Activated CD4-positive, alpha-beta memory T cell treated with anti-CD3 and anti-CD28 coated beads, Interleukin-2, amount 10 ng/mL, durations not matched to agents 7 days and 5 days (primary cell): ENCODE measurements at regions not wholly inside any gene's neighbourhood (a gene's known extent, or its start where the extent isn't known, plus 50 kb on each side); places are given as distances from the start of the nearest gene placed in this dataset.

Experiments used
- CTCF ChIA-PET: fragments of 350-600 bp; sonication (Branson Sonifier 250); formaldehyde crosslinking; loops from one replicate; lab custom pipeline; 2021; ENCODE audit warnings: antibody characterized with exemption, inconsistent platforms; lab: Charles Lee
- POLR2A ChIA-PET: fragments of 350-600 bp; sonication (Branson Sonifier 250); formaldehyde crosslinking; loops from one replicate; lab custom pipeline; 2021; ENCODE audit warnings: antibody characterized with exemption; lab: Charles Lee
- DNase-seq: peaks from one replicate; pipeline ENCODE4 v3.0.0-alpha.2; 2020
- H3K27ac Mint-ChIP-seq: one replicate; pipeline ENCODE4 v1.8.0; 2021; ENCODE audit warnings: mild to moderate bottlenecking, mixed read lengths
- H3K27me3 Mint-ChIP-seq: one replicate; pipeline ENCODE4 v1.8.0; 2021; ENCODE audit warnings: mixed read lengths
- H3K36me3 Mint-ChIP-seq: one replicate; pipeline ENCODE4 v1.8.0; 2021; ENCODE audit warnings: low read depth, mixed read lengths
- H3K4me1 Mint-ChIP-seq: one replicate; pipeline ENCODE4 v1.8.0; 2021; ENCODE audit warnings: mixed read lengths
- H3K4me3 Mint-ChIP-seq: one replicate; pipeline ENCODE4 v1.8.0; 2021; ENCODE audit warnings: mild to moderate bottlenecking, mixed read lengths
- H3K9me3 Mint-ChIP-seq: one replicate; pipeline ENCODE4 v1.8.0; 2021; ENCODE audit warnings: mixed read lengths

DNA sequence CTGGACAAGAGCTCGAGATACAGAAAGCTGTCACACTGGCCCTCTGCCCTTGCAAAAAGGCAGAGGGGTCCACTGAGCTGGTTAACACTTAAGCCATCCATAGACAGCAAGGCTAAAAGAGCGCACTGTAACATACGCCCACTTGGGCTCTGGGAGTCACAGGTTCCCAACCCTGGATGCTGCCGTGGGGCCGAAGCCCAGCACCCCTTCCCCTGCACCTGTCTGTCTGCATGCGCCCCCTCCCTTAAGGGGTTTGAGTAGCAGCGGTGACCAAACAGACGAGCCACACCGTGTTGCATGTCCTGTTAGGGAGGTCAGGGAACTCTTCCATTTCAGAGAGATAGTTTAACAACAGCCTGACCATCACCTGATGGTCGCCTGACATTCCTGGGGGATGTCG, 138.4 kb upstream of the GALNTL6 start:
- POLR2A ChIA-PET = no interaction called here
- Mint-ChIP-seq H3K27ac (no peak overlapping the region), H3K27me3 (no peaks in the 10 kb centered on the region), H3K4me3 (no peak overlapping the region), H3K4me1 (no peaks in the 10 kb centered on the region), H3K9me3 (no peaks in the 10 kb centered on the region), H3K36me3 (no peaks in the 10 kb centered on the region)
- CTCF ChIA-PET = no interaction called here
- no peak for DNase-seq

DNA sequence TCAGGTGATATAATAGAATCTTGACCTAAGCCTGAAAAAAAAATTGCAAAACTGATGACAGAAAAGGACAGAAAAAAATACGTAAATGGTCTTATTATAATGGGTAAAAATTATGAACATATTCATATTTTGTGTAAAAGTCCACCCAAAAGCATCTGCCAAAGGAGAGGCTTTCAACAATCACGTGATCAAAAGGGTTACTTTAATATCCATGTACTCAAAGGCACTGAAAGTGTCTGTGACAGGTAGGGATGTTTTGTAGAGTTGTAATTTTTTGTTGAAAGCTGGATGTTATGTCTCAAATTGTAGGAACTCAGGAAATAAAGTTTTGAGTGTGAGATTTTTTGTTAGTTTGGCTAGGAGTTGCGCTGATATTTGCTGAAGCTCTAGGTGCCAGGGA, 144.8 kb upstream of the GALNTL6 start:
- no peaks in the 10 kb centered on the region for H3K36me3 Mint-ChIP-seq
- ChIA-PET POLR2A (no interaction called here), CTCF (no interaction called here)
- no peaks in the 10 kb centered on the region for H3K9me3 Mint-ChIP-seq
- DNase-seq = no peak
- H3K27ac Mint-ChIP-seq = no peak overlapping the region
- no peaks in the 10 kb centered on the region for H3K27me3 Mint-ChIP-seq
- no peak overlapping the region for H3K4me3 Mint-ChIP-seq
- H3K4me1 Mint-ChIP-seq = no peaks in the 10 kb centered on the region

DNA sequence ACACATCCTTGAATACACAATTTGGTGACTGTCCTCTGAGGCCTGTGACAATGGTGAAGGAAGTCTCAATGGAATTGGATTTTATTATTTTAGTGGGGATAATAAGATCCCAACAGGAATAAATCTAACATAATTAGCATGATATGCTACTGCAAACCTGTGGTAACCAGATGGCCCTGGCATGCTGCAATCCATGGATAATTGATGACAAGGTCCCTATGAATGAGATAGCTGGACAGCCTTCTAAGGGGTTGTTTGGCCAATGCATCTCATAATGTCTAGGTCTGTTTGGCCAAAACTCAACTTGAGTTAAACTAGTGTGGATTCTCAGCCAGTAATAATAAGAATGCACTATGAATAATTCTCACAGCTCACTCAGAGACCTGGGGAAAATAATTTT, 145.3 kb upstream of the GALNTL6 start:
- Mint-ChIP-seq H3K36me3 (no peaks in the 10 kb centered on the region), H3K27ac (no peak overlapping the region), H3K9me3 (no peaks in the 10 kb centered on the region), H3K4me1 (no peaks in the 10 kb centered on the region), H3K27me3 (no peaks in the 10 kb centered on the region), H3K4me3 (no peak overlapping the region)
- DNase-seq = no peak
- ChIA-PET CTCF (no interaction called here), POLR2A (no interaction called here)

DNA sequence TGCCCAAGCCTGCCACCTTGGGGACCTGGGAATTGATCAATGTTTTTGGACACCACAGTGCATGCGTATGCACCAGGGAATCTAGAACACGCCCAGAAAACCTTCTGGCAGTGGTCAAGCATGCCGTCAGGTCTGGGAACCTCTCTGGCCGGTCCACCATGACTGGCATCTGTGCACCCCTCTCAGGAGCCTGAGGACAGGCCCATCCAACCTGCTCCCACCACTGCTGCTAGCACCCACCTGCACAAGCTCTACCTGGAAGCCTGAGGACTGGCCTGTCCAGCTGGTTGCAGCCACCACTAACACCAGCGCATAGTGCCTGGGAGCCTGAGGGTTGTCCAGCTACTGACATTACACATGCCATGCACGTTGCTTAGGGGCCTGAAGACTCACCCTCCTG, 162.1 kb upstream of the GALNTL6 start:
- ChIA-PET CTCF (no interaction called here), POLR2A (no interaction called here)
- H3K4me1 Mint-ChIP-seq = no peaks in the 10 kb centered on the region
- peaks cover 2% of the 10 kb centered on the region for H3K9me3 Mint-ChIP-seq
- H3K27me3 Mint-ChIP-seq = no peaks in the 10 kb centered on the region
- H3K27ac Mint-ChIP-seq = no peak overlapping the region
- no peak overlapping the region for H3K4me3 Mint-ChIP-seq
- DNase-seq = no peak
- no peaks in the 10 kb centered on the region for H3K36me3 Mint-ChIP-seq

DNA sequence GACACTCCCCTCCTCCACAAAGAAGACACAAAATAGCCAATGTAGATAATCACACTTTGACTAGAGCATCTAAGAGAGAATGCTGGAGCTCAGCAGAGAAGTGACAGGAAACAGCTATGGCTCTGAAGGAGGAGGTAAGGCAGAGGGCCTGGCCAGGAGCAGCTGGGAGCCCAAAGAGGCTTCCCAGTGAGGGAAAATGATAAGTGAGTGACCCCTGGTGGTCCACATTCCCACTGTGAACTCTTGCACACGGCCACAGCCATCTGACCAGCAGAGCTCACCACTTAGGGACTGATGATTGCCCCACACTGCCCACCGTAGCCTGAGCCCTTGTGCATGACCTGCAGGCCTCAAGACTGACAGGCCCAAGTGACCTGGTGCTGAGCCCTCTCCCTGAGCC, 162.7 kb upstream of the GALNTL6 start:
- ChIA-PET POLR2A (no interaction called here), CTCF (no interaction called here)
- no peaks in the 10 kb centered on the region for H3K36me3 Mint-ChIP-seq
- H3K4me1 Mint-ChIP-seq = no peaks in the 10 kb centered on the region
- no peak overlapping the region for H3K4me3 Mint-ChIP-seq
- H3K9me3 Mint-ChIP-seq = peaks cover 2% of the 10 kb centered on the region
- no peak for DNase-seq
- H3K27me3 Mint-ChIP-seq = no peaks in the 10 kb centered on the region
- H3K27ac Mint-ChIP-seq = no peak overlapping the region

DNA sequence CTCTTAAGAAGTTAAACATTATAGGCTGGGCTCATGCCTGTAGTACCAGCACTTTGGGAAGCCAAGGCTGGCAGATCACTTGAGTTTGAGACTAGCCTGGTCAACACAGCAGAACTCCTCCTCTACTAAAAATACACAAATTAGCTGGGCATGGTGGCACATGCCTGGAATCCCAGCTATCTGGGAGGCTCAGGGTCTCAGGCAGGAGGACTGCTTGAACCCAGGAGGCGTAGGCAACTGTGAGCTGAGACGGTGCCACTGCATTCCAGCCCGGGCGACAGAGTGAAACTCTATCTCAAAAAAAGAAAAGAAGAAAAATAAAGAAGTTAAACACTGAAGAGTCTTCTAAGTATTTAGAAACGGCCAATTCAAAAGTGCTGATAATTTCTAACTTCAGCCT, 164.3 kb upstream of the GALNTL6 start:
- ChIA-PET CTCF (no interaction called here), POLR2A (no interaction called here)
- Mint-ChIP-seq H3K27ac (no peak overlapping the region), H3K9me3 (peaks cover 2% of the 10 kb centered on the region), H3K36me3 (no peaks in the 10 kb centered on the region), H3K4me3 (no peak overlapping the region), H3K27me3 (no peaks in the 10 kb centered on the region), H3K4me1 (no peaks in the 10 kb centered on the region)
- no peak for DNase-seq

DNA sequence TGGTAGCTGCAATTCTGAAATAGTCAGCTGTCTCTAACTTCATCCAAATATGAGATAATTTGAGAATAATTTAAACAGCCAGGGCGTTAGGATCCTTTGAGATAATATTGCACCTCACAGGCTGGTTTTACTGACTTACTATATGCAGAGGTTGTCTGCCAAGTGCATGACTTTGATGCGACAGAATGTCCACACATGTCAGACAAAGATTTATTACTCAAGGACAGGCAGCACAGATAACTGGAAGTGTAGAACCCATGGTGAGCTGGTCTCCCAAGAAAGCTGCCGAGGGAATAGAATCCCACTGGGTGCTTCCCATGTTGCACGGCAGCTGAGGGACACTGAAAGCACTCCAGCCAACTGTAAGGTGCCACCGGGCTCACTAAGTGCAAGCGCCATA, 166.2 kb upstream of the GALNTL6 start:
- no peaks in the 10 kb centered on the region for H3K36me3 Mint-ChIP-seq
- POLR2A ChIA-PET = no interaction called here

DNA sequence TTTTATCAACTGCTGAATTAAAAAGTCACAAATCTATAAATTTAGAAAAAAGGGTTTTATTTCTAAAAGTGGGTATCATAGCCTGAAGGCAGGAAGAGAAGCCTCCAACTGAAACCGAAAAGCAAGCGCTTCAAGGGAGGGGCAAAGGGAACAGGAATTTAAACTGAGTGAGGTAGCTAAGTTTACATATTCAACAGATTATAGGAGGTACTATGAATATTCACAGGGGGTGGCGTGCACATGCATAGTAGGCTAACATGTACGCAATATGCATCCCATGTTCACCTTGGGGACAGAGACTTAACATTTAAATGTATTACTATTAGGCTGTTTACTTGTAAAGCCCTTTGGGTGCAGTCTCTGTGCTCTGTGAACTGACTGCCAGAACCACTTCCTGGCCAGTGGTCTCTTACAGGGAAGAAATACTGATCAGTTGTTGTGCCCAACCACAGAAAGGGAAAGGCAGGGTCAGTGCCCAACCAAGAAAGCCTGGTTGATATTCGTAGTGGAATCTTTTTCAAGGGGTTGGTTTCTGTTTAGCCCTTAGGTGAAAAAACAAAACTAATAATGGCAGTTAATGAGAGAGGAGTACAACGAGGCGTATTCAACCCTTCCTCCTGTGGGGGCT, 168.7 kb upstream of the GALNTL6 start:
- ChIA-PET CTCF (no interaction called here), POLR2A (no interaction called here)
- no peaks in the 10 kb centered on the region for H3K36me3 Mint-ChIP-seq
- H3K9me3 Mint-ChIP-seq = no peaks in the 10 kb centered on the region
- H3K27ac Mint-ChIP-seq = no peak overlapping the region
- peaks cover 2% of the 10 kb centered on the region for H3K4me1 Mint-ChIP-seq
- H3K27me3 Mint-ChIP-seq = no peaks in the 10 kb centered on the region
- no peak overlapping the region for H3K4me3 Mint-ChIP-seq
- DNase-seq = no peak

More for the DNA sequence above, 166.2 kb upstream of the GALNTL6 start:
- Mint-ChIP-seq H3K4me3 (no peak overlapping the region), H3K9me3 (peaks cover 2% of the 10 kb centered on the region), H3K27me3 (no peaks in the 10 kb centered on the region), H3K27ac (no peak overlapping the region), H3K4me1 (no peaks in the 10 kb centered on the region)
- DNase-seq = no peak
- CTCF ChIA-PET = no interaction called here

DNA sequence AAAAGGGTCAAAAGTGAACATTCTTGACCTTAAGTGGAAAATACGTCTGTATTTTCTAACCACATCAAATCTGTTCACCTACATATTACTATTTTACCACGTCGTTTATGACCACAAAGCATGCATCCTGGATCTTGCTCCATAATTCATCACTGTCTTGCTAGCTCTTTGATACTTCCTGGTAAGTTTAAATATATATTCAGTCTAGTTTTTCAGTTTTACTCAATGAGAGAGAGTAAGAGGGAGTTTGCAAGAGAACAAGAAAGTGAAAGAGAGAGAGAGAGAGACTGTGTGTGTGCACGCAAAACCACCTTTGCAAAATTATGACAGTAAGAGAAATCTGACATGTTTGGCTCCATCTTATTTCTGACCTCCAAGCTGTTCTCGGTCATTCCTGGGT, 173.7 kb upstream of the GALNTL6 start:
- Mint-ChIP-seq H3K27ac (no peak overlapping the region), H3K4me1 (peaks cover 2% of the 10 kb centered on the region), H3K36me3 (no peaks in the 10 kb centered on the region), H3K27me3 (no peaks in the 10 kb centered on the region), H3K4me3 (no peak overlapping the region), H3K9me3 (peaks cover under 1% of the 10 kb centered on the region)
- CTCF ChIA-PET = no interaction called here
- DNase-seq = no peak
- POLR2A ChIA-PET = no interaction called here

DNA sequence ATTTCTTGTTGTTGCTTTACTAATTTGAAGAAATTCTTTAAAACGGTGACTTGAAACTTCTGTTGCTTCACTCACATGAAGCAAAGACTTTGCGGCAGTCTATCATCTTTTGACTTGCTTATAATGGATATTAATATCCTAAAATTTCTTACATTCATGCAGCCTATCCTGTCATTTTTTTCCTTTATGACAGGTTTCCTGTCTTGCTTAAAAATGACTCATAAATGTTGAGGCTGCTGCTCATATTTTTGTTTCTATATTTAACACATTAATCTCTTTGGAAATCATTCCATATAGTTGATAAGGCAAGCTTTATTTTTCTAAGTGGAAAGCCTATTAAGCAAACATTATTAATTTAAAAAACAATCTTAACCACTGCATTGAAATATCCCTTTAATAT, 176.6 kb upstream of the GALNTL6 start:
- POLR2A ChIA-PET = no interaction called here
- Mint-ChIP-seq H3K4me3 (no peak overlapping the region), H3K27me3 (no peaks in the 10 kb centered on the region), H3K27ac (no peak overlapping the region), H3K9me3 (peaks cover 3% of the 10 kb centered on the region), H3K4me1 (peaks cover 2% of the 10 kb centered on the region), H3K36me3 (no peaks in the 10 kb centered on the region)
- no peak for DNase-seq
- CTCF ChIA-PET = no interaction called here

DNA sequence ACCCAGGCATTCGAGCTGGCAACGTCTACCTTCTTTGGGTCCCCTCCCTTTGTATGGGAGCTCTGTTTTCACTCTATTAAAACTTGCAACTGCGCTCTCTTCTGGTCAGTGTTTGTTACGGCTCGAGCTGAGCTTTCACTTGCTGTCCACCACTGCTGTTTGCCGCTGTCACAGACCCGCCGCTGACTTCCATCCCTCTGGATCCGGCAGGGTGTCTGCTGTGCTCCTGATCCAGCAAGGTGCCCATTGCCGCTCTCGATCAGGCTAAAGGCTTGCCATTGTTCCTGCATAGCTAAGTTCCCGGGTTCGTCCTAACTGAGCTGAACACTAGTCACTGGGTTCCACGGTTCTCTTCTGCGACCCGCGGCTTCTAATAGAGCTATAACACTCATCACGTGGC, 183.5 kb upstream of the GALNTL6 start:
- Mint-ChIP-seq H3K4me3 (no peak overlapping the region), H3K27ac (no peak overlapping the region), H3K36me3 (no peaks in the 10 kb centered on the region), H3K27me3 (no peaks in the 10 kb centered on the region), H3K9me3 (peaks cover 3% of the 10 kb centered on the region), H3K4me1 (no peaks in the 10 kb centered on the region)
- ChIA-PET CTCF (no interaction called here), POLR2A (no interaction called here)
- no peak for DNase-seq

DNA sequence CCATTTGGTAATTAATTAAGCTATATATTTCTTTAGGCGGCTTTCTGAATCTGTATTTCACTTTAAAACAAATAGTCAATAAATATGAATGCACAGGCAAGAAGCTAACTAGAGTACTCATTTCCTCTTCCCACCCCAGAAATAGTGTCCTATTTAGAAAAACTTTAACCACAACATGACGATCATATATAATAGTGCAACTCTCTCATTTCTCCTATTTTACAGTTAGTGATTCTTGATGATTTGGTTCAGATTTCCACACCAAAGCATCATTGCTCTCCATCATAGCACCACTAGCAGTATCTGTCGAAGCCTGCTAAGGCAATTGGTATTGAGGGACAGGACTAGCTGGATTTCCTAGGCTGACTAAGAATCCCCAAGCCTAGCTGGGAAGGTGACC, 184.0 kb upstream of the GALNTL6 start:
- no peaks in the 10 kb centered on the region for H3K27me3 Mint-ChIP-seq
- H3K9me3 Mint-ChIP-seq = no peaks in the 10 kb centered on the region
- no peak overlapping the region for H3K27ac Mint-ChIP-seq
- ChIA-PET CTCF (no interaction called here), POLR2A (no interaction called here)
- no peak for DNase-seq
- H3K4me3 Mint-ChIP-seq = no peak overlapping the region
- no peaks in the 10 kb centered on the region for H3K36me3 Mint-ChIP-seq
- H3K4me1 Mint-ChIP-seq = no peaks in the 10 kb centered on the region

DNA sequence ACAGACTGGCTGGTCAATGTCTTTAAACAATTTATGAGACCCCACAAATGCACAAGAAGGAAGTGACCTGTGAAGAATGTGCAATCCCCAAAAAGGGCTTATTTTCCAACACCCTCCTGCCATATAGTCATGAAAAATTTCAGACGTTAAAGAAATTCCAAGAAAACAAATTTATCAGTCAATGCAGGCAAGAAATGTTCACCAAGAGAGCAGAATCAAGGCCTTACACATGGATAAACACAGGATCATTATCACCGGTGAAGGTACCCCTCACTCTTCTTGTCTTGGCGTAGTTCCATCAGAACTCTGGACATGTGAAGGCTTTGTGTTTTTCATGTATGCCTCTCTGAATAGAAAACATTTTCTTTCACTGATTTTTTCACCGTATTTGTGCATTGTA, 186.7 kb upstream of the GALNTL6 start:
- Mint-ChIP-seq H3K9me3 (peaks cover 4% of the 10 kb centered on the region), H3K36me3 (no peaks in the 10 kb centered on the region)
- CTCF ChIA-PET = no interaction called here

DNA sequence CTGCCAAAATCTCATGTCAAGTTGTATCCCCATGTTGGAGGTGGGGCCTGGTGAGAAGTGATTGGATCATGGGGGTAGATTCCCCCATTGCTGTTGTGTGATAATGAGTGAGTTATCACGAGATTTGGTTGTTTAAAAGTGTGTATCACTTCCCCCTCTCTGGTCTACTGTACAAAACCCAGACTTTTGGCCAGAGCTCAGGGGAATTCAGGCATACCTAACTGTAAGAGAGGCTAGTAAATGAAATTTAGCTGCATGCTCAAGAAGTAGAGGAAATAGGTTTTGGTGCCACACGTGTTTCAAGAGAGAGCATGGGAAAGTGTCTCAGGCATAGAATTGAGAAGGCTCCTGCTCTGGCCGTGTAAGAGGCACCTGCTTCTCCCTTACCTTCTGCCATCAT, 190.5 kb upstream of the GALNTL6 start:
- no peak overlapping the region for H3K27ac Mint-ChIP-seq
- no peaks in the 10 kb centered on the region for H3K4me1 Mint-ChIP-seq
- H3K4me3 Mint-ChIP-seq = no peak overlapping the region
- POLR2A ChIA-PET = no interaction called here
- no peaks in the 10 kb centered on the region for H3K27me3 Mint-ChIP-seq
- H3K36me3 Mint-ChIP-seq = no peaks in the 10 kb centered on the region
- CTCF ChIA-PET = no interaction called here
- no peak for DNase-seq
- peaks cover 10% of the 10 kb centered on the region for H3K9me3 Mint-ChIP-seq

More for the DNA sequence above, 186.7 kb upstream of the GALNTL6 start:
- Mint-ChIP-seq H3K27ac (no peak overlapping the region), H3K4me1 (no peaks in the 10 kb centered on the region), H3K4me3 (no peak overlapping the region), H3K27me3 (no peaks in the 10 kb centered on the region)
- POLR2A ChIA-PET = no interaction called here
- no peak for DNase-seq
